ENCODE measurements at regions not wholly inside any gene's neighbourhood (a gene's known extent, or its start where the extent isn't known, plus 50 kb on each side); places are given as distances from the start of the nearest gene placed in this dataset.

DNA sequence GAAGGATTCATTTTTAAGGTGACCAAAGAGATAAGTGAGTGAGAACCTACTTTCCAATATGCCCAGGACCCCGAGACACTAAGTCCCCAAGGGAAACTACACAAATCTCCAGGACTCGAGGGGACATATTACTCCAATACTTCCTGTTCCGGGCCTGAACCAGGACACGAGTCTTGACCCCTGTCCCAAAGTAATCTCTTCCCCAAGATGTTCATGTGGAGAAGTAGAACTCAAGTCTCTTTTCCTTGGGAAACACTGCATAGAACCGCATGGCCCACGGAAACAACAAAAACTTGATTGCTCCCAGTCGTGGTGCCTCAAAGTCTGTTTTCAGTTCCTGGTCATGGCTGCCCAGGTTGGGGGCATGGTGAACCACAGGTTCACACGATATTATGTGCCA lies 87.2 kb upstream of the ZEB2 start:
- no peaks in the 10 kb centered on the region for H3K27me3 ChIP-seq (ENCODE audit: control insufficient read depth, insufficient read depth, low read length)
- H3K4me2 ChIP-seq (ENCODE audit: low read length), result no peak overlapping the region
- H3K27ac ChIP-seq, result no peak overlapping the region
- no peak overlapping the region for H3K4me3 ChIP-seq (ENCODE audit: low read depth, low read length)
- H3K36me3 ChIP-seq (ENCODE audit: control insufficient read depth, insufficient read depth, low read length), result no peaks in the 10 kb centered on the region
- H2AFZ ChIP-seq, result no peak overlapping the region
- no peaks in the 10 kb centered on the region for H3K9me3 ChIP-seq (ENCODE audit: control insufficient read depth, low read length)
- H3K4me1 ChIP-seq, result no peaks in the 10 kb centered on the region
- TF ChIP-seq, protein P1, sequence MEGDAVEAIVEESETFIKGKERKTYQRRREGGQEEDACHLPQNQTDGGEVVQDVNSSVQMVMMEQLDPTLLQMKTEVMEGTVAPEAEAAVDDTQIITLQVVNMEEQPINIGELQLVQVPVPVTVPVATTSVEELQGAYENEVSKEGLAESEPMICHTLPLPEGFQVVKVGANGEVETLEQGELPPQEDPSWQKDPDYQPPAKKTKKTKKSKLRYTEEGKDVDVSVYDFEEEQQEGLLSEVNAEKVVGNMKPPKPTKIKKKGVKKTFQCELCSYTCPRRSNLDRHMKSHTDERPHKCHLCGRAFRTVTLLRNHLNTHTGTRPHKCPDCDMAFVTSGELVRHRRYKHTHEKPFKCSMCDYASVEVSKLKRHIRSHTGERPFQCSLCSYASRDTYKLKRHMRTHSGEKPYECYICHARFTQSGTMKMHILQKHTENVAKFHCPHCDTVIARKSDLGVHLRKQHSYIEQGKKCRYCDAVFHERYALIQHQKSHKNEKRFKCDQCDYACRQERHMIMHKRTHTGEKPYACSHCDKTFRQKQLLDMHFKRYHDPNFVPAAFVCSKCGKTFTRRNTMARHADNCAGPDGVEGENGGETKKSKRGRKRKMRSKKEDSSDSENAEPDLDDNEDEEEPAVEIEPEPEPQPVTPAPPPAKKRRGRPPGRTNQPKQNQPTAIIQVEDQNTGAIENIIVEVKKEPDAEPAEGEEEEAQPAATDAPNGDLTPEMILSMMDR (IDR thresholded peaks at IDR 0.05), result no peak
- H3K9ac ChIP-seq, result no peak overlapping the region
- H3K79me2 ChIP-seq, result no peaks in the 10 kb centered on the region

DNA sequence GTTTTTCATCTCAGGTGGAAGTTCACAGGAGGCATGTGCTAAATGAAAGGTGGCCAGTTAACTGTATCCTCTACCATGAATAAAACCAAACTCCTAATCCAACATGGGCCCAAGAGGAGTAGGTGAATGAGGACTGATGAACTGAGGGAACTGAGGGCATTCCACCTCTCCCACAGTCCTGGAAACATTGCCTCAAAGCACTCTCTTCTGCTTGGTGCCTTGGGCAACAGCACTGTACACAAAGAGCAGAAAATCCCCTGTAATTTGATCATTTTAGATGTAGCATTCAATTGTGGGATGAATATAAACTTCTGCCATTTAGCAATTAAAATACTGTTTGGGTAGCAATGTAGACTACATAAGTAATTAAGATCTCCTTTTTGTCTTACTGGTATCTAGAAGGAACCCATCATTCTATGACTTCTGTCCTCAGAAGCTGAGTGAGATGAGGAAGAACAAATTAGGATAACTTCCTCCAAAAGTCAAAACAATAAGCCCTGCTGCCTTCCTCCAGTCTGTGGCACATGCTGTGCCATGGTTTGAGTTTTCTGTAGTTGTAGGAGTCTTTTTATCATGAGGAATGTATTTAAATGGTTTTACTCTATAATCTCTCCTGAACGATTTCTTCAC lies 86.7 kb upstream of the ZEB2 start:
- Histone ChIP-seq H3K4me3 (ENCODE audit: low read depth, low read length) (no peak overlapping the region), H3K36me3 (ENCODE audit: control insufficient read depth, insufficient read depth, low read length) (no peaks in the 10 kb centered on the region), H3K27me3 (ENCODE audit: control insufficient read depth, insufficient read depth, low read length) (no peaks in the 10 kb centered on the region), H3K4me1 (no peaks in the 10 kb centered on the region), H3K4me2 (ENCODE audit: low read length) (no peak overlapping the region), H3K9me3 (ENCODE audit: control insufficient read depth, low read length) (no peaks in the 10 kb centered on the region), H3K9ac (no peak overlapping the region), H3K27ac (no peak overlapping the region), H2AFZ (no peak overlapping the region), H3K79me2 (no peaks in the 10 kb centered on the region)
- TF ChIP-seq, protein P1 (IDR thresholded peaks at IDR 0.05), result no peak

DNA sequence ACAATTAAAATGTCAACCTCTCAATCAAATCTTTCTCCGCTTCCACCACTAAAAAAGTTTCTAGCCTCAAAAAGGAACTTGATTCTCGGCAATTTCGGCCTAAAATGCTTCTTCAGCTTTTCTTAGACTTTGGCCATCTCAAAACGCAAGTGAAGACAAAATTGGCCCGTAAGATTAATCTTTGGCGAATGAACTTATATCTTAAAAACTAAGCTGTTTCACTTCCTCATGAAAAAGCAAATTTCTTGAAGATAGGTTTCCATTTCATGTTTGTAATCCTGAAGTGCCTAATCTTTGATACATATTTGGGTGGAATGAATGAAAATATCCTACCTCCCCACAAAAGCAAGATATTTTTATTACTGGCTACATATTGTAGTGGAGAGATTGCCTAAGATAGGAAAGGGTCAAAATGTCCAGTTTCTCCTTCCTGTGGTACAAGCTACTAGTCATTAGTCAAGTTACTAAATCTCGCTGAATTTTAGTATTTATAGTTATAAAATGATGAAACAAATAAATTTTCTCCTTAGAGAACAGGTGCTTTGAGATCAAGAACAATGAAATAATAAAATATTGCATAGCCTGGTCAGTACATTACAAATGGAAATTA lies 85.4 kb upstream of the ZEB2 start:
- Histone ChIP-seq H3K36me3 (ENCODE audit: control insufficient read depth, insufficient read depth, low read length) (no peaks in the 10 kb centered on the region), H3K27ac (no peak overlapping the region), H3K9me3 (ENCODE audit: control insufficient read depth, low read length) (no peaks in the 10 kb centered on the region), H3K4me2 (ENCODE audit: low read length) (no peak overlapping the region), H3K4me1 (no peaks in the 10 kb centered on the region), H3K27me3 (ENCODE audit: control insufficient read depth, insufficient read depth, low read length) (no peaks in the 10 kb centered on the region), H3K4me3 (ENCODE audit: low read depth, low read length) (no peak overlapping the region), H3K9ac (no peak overlapping the region), H2AFZ (no peak overlapping the region), H3K79me2 (no peaks in the 10 kb centered on the region)
- TF ChIP-seq, protein P1 (IDR thresholded peaks at IDR 0.05), result no peak

DNA sequence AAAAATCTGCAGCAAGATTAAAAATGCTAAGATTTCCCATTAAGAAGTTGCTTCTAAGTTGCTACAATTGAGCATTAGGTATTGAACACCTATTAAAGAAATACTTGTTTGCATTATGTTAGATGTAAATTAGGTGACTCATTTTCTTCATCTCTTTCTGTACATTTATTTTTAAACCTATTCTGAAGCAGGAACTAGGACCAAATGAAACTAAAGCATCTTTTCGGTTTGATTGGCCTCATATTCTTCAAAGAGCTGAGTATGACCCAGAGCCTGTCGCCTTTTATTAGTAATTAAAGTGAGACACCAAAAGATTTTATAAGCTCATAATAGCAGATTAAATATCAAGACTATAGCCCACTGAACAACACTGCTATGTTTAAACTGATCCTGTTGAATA lies 83.4 kb upstream of the ZEB2 start:
- Histone ChIP-seq H3K27ac (no peak overlapping the region), H3K4me1 (no peaks in the 10 kb centered on the region), H3K27me3 (ENCODE audit: control insufficient read depth, insufficient read depth, low read length) (no peaks in the 10 kb centered on the region), H2AFZ (no peak overlapping the region), H3K36me3 (ENCODE audit: control insufficient read depth, insufficient read depth, low read length) (no peaks in the 10 kb centered on the region), H3K79me2 (no peaks in the 10 kb centered on the region), H3K9me3 (ENCODE audit: control insufficient read depth, low read length) (no peaks in the 10 kb centered on the region), H3K4me2 (ENCODE audit: low read length) (no peak overlapping the region), H3K9ac (no peak overlapping the region), H3K4me3 (ENCODE audit: low read depth, low read length) (no peak overlapping the region)
- TF ChIP-seq, protein P1 (IDR thresholded peaks at IDR 0.05), result no peak

DNA sequence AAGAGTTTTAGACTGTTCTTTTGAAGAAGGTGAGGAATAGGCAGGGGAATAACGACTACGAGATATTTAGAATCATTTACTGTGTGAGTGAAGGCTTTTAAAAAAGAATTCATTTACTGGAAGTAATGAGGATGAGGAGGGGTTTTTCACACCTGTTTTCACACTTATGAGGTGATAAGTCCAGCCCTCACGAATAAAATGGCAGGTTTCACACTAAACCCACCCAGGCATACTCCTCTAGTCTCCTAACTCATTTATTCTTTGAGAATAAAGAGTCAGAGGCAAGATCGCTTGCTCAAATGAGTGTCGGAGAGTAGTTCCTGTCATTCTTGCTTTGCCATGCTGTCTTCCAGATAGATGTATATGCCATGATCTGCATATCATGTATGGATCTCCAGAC lies 79.0 kb upstream of the ZEB2 start:
- Histone ChIP-seq H3K27me3 (ENCODE audit: control insufficient read depth, insufficient read depth, low read length) (no peaks in the 10 kb centered on the region), H3K9me3 (ENCODE audit: control insufficient read depth, low read length) (no peaks in the 10 kb centered on the region)

More for the DNA sequence above, 79.0 kb upstream of the ZEB2 start:
- no peak overlapping the region for H3K27ac ChIP-seq
- no peaks in the 10 kb centered on the region for H3K36me3 ChIP-seq (ENCODE audit: control insufficient read depth, insufficient read depth, low read length)
- TF ChIP-seq, protein P1 (IDR thresholded peaks at IDR 0.05), result no peak
- no peak overlapping the region for H3K9ac ChIP-seq
- no peaks in the 10 kb centered on the region for H3K4me1 ChIP-seq
- H2AFZ ChIP-seq, result no peak overlapping the region
- H3K79me2 ChIP-seq, result no peaks in the 10 kb centered on the region
- H3K4me3 ChIP-seq (ENCODE audit: low read depth, low read length), result no peak overlapping the region
- no peak overlapping the region for H3K4me2 ChIP-seq (ENCODE audit: low read length)

Data from parathyroid adenoma (tissue), 2 donors.